ENCODE measurements at regions not wholly inside any gene's neighbourhood (a gene's known extent, or its start where the extent isn't known, plus 50 kb on each side); places are given as distances from the start of the nearest gene placed in this dataset.

- no peaks in the 10 kb centered on the region for H3K9me3 ChIP-seq (replicated peaks in 1 of 3)
- WGBS, 4 donors: 75% methylated on average over 1 of the region's 1 CpG; no CpG with 5 or more reads in 2 of the 4 donors
- intact Hi-C loops (cut with DNase I): no loop called here
- H3K4me3 ChIP-seq: no peak overlapping the region
- no peaks in the 10 kb centered on the region for H3K36me3 ChIP-seq (replicated peaks in 1 of 2)
- no peaks in the 10 kb centered on the region for H3K27me3 ChIP-seq
- TF ChIP-seq POLR2A (IDR thresholded peaks at IDR 0.05): no peak
- no peak for TF ChIP-seq CTCF (IDR thresholded peaks at IDR 0.05)
- H3K4me1 ChIP-seq (replicated peaks in 1 of 2): no peaks in the 10 kb centered on the region
- DNase-seq: peak in 1 of 7 donors; percentile 5
- no peak overlapping the region for H3K27ac ChIP-seq
These were observed 898.2 kb downstream of the CDY2B start for GRCh38 chrY:16981776-16982175.

- intact Hi-C loops (cut with DNase I): no loop called here
- H3K4me1 ChIP-seq (replicated peaks in 1 of 2): no peaks in the 10 kb centered on the region
- WGBS, 4 donors: 85 to 95% methylated on average over 6 of the region's 6 CpGs; no CpG with 5 or more reads in 2 of the 4 donors
- TF ChIP-seq POLR2A (IDR thresholded peaks at IDR 0.05) (no peak), CTCF (IDR thresholded peaks at IDR 0.05) (no peak)
- DNase-seq: no peak
- H3K27me3 ChIP-seq: no peaks in the 10 kb centered on the region
- no peak overlapping the region for H3K27ac ChIP-seq
- H3K9me3 ChIP-seq (replicated peaks in 1 of 3): no peaks in the 10 kb centered on the region
- H3K4me3 ChIP-seq: no peak overlapping the region
- no peaks in the 10 kb centered on the region for H3K36me3 ChIP-seq (replicated peaks in 1 of 2)
These were observed 920.9 kb downstream of the CDY2B start for GRCh38 chrY:16959071-16959470.

DNA sequence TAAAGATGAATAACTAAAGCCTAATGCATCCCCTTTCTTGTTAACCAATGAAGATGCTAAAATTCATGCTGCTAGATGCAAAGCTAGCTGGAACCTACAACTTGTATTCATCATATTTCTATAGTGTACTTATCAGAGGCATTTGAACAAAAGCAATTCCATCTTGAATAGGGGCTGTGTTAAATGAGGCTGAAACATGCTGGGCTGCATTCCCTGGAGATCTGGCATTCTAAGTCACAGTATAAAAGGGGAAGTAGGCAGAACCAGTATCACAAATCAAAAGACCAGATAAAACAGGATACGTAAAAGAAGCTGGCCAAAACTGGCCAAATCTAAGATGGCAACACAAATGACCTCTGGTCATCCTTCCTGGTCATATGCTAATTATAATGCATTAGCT is 932.8 kb downstream of the CDY2B start:
- WGBS, 4 donors: 66 to 90% methylated on average over 1 of the region's 1 CpG; no CpG with 5 or more reads in 2 of the 4 donors
- H3K36me3 ChIP-seq (replicated peaks in 1 of 2): no peaks in the 10 kb centered on the region
- no peak for DNase-seq

More for the DNA sequence above, 932.8 kb downstream of the CDY2B start:
- Histone ChIP-seq H3K9me3 (replicated peaks in 1 of 3) (no peaks in the 10 kb centered on the region), H3K27ac (no peak overlapping the region), H3K4me3 (no peak overlapping the region), H3K4me1 (replicated peaks in 1 of 2) (no peaks in the 10 kb centered on the region), H3K27me3 (no peaks in the 10 kb centered on the region)
- intact Hi-C loops (cut with DNase I): no loop called here
- no peak for TF ChIP-seq CTCF (IDR thresholded peaks at IDR 0.05)
- TF ChIP-seq POLR2A (IDR thresholded peaks at IDR 0.05): no peak
